Mesothelial cell of epicardium (in vitro differentiated cells): ENCODE measurements at regions not wholly inside any gene's neighbourhood (a gene's known extent, or its start where the extent isn't known, plus 50 kb on each side); places are given as distances from the start of the nearest gene placed in this dataset.

ENCODE experiments used
- DNase-seq, 2 experiments: peaks; one replicate each; pipeline ENCODE4 v3.0.0; 2021; ENCODE audit warnings: low spot score in 2 of 2; ENCODE audit not compliant: unreplicated experiment in 2 of 2
- H3K27ac Mint-ChIP-seq: 2 replicates; pipeline ENCODE4 v1.8.0; 2021; ENCODE audit warnings: mixed read lengths
- H3K27me3 Mint-ChIP-seq: 2 replicates; pipeline ENCODE4 v1.8.0; 2021; ENCODE audit warnings: low read depth, mixed read lengths
- H3K36me3 Mint-ChIP-seq: 2 replicates; pipeline ENCODE4 v1.8.0; 2021; ENCODE audit warnings: mixed read lengths
- H3K4me1 Mint-ChIP-seq: 2 replicates; pipeline ENCODE4 v1.8.0; 2021; ENCODE audit warnings: mixed read lengths
- H3K4me3 Mint-ChIP-seq: 2 replicates; pipeline ENCODE4 v1.8.0; 2021; ENCODE audit warnings: mild to moderate bottlenecking, moderate library complexity, mixed read lengths
- H3K9me3 Mint-ChIP-seq: 2 replicates; pipeline ENCODE4 v1.8.0; 2021; ENCODE audit warnings: mixed read lengths
- CTCF ChIP-seq: fragments of 200-600 bp; sonication (generic); IDR thresholded peaks from one replicate; pipeline ENCODE4 v1.5.0; 2021; ENCODE audit warnings: antibody characterized with exemption; ENCODE audit not compliant: unreplicated experiment

- no peaks in the 10 kb centered on the region for H3K9me3 Mint-ChIP-seq
- no peak for TF ChIP-seq CTCF
- H3K36me3 Mint-ChIP-seq, result no peaks in the 10 kb centered on the region
- no peak overlapping the region for H3K4me3 Mint-ChIP-seq
- no peak overlapping the region for H3K27ac Mint-ChIP-seq
- H3K4me1 Mint-ChIP-seq, result no peaks in the 10 kb centered on the region
- no peak for DNase-seq
- H3K27me3 Mint-ChIP-seq, result peaks cover 4% of the 10 kb centered on the region
These were observed 958.5 kb upstream of the SEL1L start for GRCh38 chr14:82492157-82492556.

GRCh38 chr14:82500222-82500621, 966.6 kb upstream of the SEL1L start:
- Mint-ChIP-seq H3K36me3 (no peaks in the 10 kb centered on the region), H3K27me3 (peaks cover 2% of the 10 kb centered on the region), H3K4me3 (no peak overlapping the region), H3K27ac (no peak overlapping the region), H3K4me1 (peaks cover 5% of the 10 kb centered on the region), H3K9me3 (no peaks in the 10 kb centered on the region)
- no peak for DNase-seq
- TF ChIP-seq CTCF, result no peak

- TF ChIP-seq CTCF, result no peak
- H3K27ac Mint-ChIP-seq, result no peak overlapping the region
- H3K4me1 Mint-ChIP-seq, result peaks cover 5% of the 10 kb centered on the region
- H3K4me3 Mint-ChIP-seq, result no peak overlapping the region
- H3K9me3 Mint-ChIP-seq, result no peaks in the 10 kb centered on the region
- no peaks in the 10 kb centered on the region for H3K36me3 Mint-ChIP-seq
- no peak for DNase-seq
- peaks cover 2% of the 10 kb centered on the region for H3K27me3 Mint-ChIP-seq
These were observed 967.9 kb upstream of the SEL1L start for GRCh38 chr14:82501554-82501953.

GRCh38 chr14:82502043-82502442, 968.4 kb upstream of the SEL1L start:
- H3K4me3 Mint-ChIP-seq, result no peak overlapping the region
- no peaks in the 10 kb centered on the region for H3K36me3 Mint-ChIP-seq
- peaks cover 2% of the 10 kb centered on the region for H3K9me3 Mint-ChIP-seq

GRCh38 chr14:82504894-82505293, 971.2 kb upstream of the SEL1L start:
- Mint-ChIP-seq H3K4me3 (no peak overlapping the region), H3K27ac (no peak overlapping the region)
- TF ChIP-seq CTCF, result no peak

More at GRCh38 chr14:82502043-82502442, 968.4 kb upstream of the SEL1L start:
- Mint-ChIP-seq H3K27ac (no peak overlapping the region), H3K27me3 (peaks cover 2% of the 10 kb centered on the region), H3K4me1 (peaks cover 5% of the 10 kb centered on the region)
- no peak for DNase-seq
- no peak for TF ChIP-seq CTCF

GRCh38 chr14:82510007-82510406, 976.4 kb upstream of the SEL1L start:
- H3K27ac Mint-ChIP-seq, result no peak overlapping the region
- no peak for DNase-seq
- H3K36me3 Mint-ChIP-seq, result no peaks in the 10 kb centered on the region
- TF ChIP-seq CTCF, result no peak
- H3K4me3 Mint-ChIP-seq, result no peak overlapping the region
- H3K9me3 Mint-ChIP-seq, result peaks cover 9% of the 10 kb centered on the region
- H3K4me1 Mint-ChIP-seq, result no peaks in the 10 kb centered on the region
- H3K27me3 Mint-ChIP-seq, result no peaks in the 10 kb centered on the region

More at GRCh38 chr14:82504894-82505293, 971.2 kb upstream of the SEL1L start:
- peaks cover 5% of the 10 kb centered on the region for H3K4me1 Mint-ChIP-seq
- peaks cover 2% of the 10 kb centered on the region for H3K27me3 Mint-ChIP-seq
- no peaks in the 10 kb centered on the region for H3K36me3 Mint-ChIP-seq
- H3K9me3 Mint-ChIP-seq, result peaks cover 9% of the 10 kb centered on the region
- DNase-seq, result no peak
